ENCODE measurements at regions not wholly inside any gene's neighbourhood (a gene's known extent, or its start where the extent isn't known, plus 50 kb on each side); places are given as distances from the start of the nearest gene placed in this dataset.
"Not testable (repeated sequence)": the region's sequence is repeated elsewhere in the genome, so short reads cannot be mapped to it uniquely, and the experiment has no call there.

- Histone ChIP-seq H3K36me3 (ENCODE audit: low read depth) (no peaks in the 10 kb centered on the region), H3K9me3 (ENCODE audit: insufficient read depth, low read depth) (no peaks in the 10 kb centered on the region), H4K20me1 (ENCODE audit: insufficient read depth) (no peaks in the 10 kb centered on the region), H2AFZ (no peak overlapping the region), H3K79me2 (ENCODE audit: low read depth) (no peaks in the 10 kb centered on the region), H3F3A (ENCODE audit: insufficient read depth, low read depth) (no peaks in the 10 kb centered on the region), H3K4me1 (replicated peaks; ENCODE audit: insufficient read depth) (no peaks in the 10 kb centered on the region), H3K9me2 (ENCODE audit: insufficient read depth) (no peaks in the 10 kb centered on the region), H3K27ac (no peak overlapping the region), H3K4me2 (no peak overlapping the region), H3K27me3 (ENCODE audit: insufficient read depth, low read depth) (no peaks in the 10 kb centered on the region), H3K4me3 (no peak overlapping the region)
- BruUV-seq (replicated peaks) = no TSS peak
- intact Hi-C loops (cut with micrococcal nuclease; ENCODE audit: unreplicated experiment) = no loop called here
- peak in 1 of 2 experiments; percentile 8 for DNase-seq
- ChIA-PET POLR2A (ENCODE audit: unreplicated experiment) (no interaction called here), CTCF (interaction anchor here (0.7 to 1.5 kb wide), 3 partner anchors 332 to 452 kb away, joined by 4 to 8 read pairs (median 6); no protein-coding TSS in a partner anchor)
- no peak for TF ChIP-seq EZH2 (IDR thresholded peaks at IDR 0.05; ENCODE audit: low read depth)
Measured at GRCh38 chr16:27640277-27640600, 90.3 kb downstream of the KATNIP start.

- Histone ChIP-seq H3K9me2 (ENCODE audit: insufficient read depth) (no peaks in the 10 kb centered on the region), H3K9me3 (ENCODE audit: insufficient read depth, low read depth) (no peaks in the 10 kb centered on the region), H3F3A (ENCODE audit: insufficient read depth, low read depth) (no peaks in the 10 kb centered on the region), H3K79me2 (ENCODE audit: low read depth) (no peaks in the 10 kb centered on the region), H3K27ac (no peak overlapping the region), H3K36me3 (ENCODE audit: low read depth) (no peaks in the 10 kb centered on the region), H3K4me3 (no peak overlapping the region), H4K20me1 (ENCODE audit: insufficient read depth) (no peaks in the 10 kb centered on the region), H2AFZ (no peak overlapping the region), H3K27me3 (ENCODE audit: insufficient read depth, low read depth) (no peaks in the 10 kb centered on the region), H3K4me2 (no peak overlapping the region), H3K4me1 (replicated peaks; ENCODE audit: insufficient read depth) (no peaks in the 10 kb centered on the region)
- TF ChIP-seq CTCF (conservative IDR thresholded peaks at IDR 0.05) (no peak), EZH2 (IDR thresholded peaks at IDR 0.05; ENCODE audit: low read depth) (no peak)
- POLR2A ChIA-PET (ENCODE audit: unreplicated experiment) = no interaction called here
- no peak for DNase-seq
- CTCF ChIA-PET = interaction anchor here (0.7 kb wide), 1 partner anchor 10 kb away, joined by 3 read pairs; no protein-coding TSS in a partner anchor
- no TSS peak for BruUV-seq (replicated peaks)
- intact Hi-C loops (cut with micrococcal nuclease; ENCODE audit: unreplicated experiment) = no loop called here
Measured at GRCh38 chr16:27641260-27641659, 91.3 kb downstream of the KATNIP start.

GRCh38 chr16:27641734-27642415 lies 91.9 kb downstream of the KATNIP start:
- H3F3A ChIP-seq (ENCODE audit: insufficient read depth, low read depth); H3K27ac ChIP-seq; H3K4me2 ChIP-seq; CTCF ChIA-PET; H3K27me3 ChIP-seq (ENCODE audit: insufficient read depth, low read depth); POLR2A ChIA-PET (ENCODE audit: unreplicated experiment); DNase-seq; H4K20me1 ChIP-seq (ENCODE audit: insufficient read depth); H3K4me3 ChIP-seq; H3K9me3 ChIP-seq (ENCODE audit: insufficient read depth, low read depth); H3K4me1 ChIP-seq (replicated peaks; ENCODE audit: insufficient read depth); H3K36me3 ChIP-seq (ENCODE audit: low read depth); intact Hi-C loops (cut with micrococcal nuclease; ENCODE audit: unreplicated experiment); H2AFZ ChIP-seq; H3K9me2 ChIP-seq (ENCODE audit: insufficient read depth); BruUV-seq (replicated peaks); H3K79me2 ChIP-seq (ENCODE audit: low read depth): not testable (repeated sequence)

GRCh38 chr16:27642756-27643155 lies 92.8 kb downstream of the KATNIP start:
- no peaks in the 10 kb centered on the region for H4K20me1 ChIP-seq (ENCODE audit: insufficient read depth)
- intact Hi-C loops (cut with micrococcal nuclease; ENCODE audit: unreplicated experiment) = no loop called here
- H3F3A ChIP-seq (ENCODE audit: insufficient read depth, low read depth) = no peaks in the 10 kb centered on the region
- no peak overlapping the region for H3K27ac ChIP-seq
- no peaks in the 10 kb centered on the region for H3K9me3 ChIP-seq (ENCODE audit: insufficient read depth, low read depth)
- CTCF ChIA-PET = no interaction called here
- H3K4me1 ChIP-seq (replicated peaks; ENCODE audit: insufficient read depth) = no peaks in the 10 kb centered on the region
- no peak overlapping the region for H3K4me3 ChIP-seq
- TF ChIP-seq CTCF (conservative IDR thresholded peaks at IDR 0.05) (peak; percentile 49; the same call in 1 of the 2 replicates), EZH2 (IDR thresholded peaks at IDR 0.05; ENCODE audit: low read depth) (no peak)
- peak in 1 of 2 experiments; percentile 15 for DNase-seq
- H2AFZ ChIP-seq = no peak overlapping the region
- H3K36me3 ChIP-seq (ENCODE audit: low read depth) = no peaks in the 10 kb centered on the region
- H3K27me3 ChIP-seq (ENCODE audit: insufficient read depth, low read depth) = no peaks in the 10 kb centered on the region
- H3K79me2 ChIP-seq (ENCODE audit: low read depth) = no peaks in the 10 kb centered on the region
- H3K9me2 ChIP-seq (ENCODE audit: insufficient read depth) = no peaks in the 10 kb centered on the region
- BruUV-seq (replicated peaks) = no TSS peak
- H3K4me2 ChIP-seq = no peak overlapping the region
- POLR2A ChIA-PET (ENCODE audit: unreplicated experiment) = no interaction called here

Data from PC-9 (cell line).